Cerebellar cortex (tissue), 1 donor: ENCODE measurements at regions not wholly inside any gene's neighbourhood (a gene's known extent, or its start where the extent isn't known, plus 50 kb on each side); places are given as distances from the start of the nearest gene placed in this dataset.

Experiments used
- DNase-seq: peaks from one replicate; pipeline ENCODE4 v3.0.0-alpha.2; 2015; ENCODE audit warnings: low spot score

DNA sequence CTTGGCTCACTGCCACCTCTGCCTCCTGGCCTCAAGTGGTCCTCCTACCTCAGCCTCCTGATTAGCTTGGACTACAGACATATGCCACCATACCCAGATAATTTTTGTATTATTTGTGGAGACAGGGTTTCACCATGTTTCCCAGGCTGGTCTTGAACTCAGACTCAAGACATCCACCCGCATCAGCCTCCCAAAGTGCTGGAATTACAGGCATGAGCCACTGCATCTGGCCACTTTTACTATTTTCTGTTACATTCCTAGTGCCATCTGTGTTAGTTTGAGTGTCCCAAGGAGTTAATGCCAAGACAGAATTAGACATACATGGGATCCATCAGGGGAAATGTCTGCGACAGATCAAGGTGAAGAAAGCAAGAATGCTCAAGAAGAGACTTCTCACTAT is 288.2 kb upstream of the CTSO start:
- no peak for DNase-seq

DNA sequence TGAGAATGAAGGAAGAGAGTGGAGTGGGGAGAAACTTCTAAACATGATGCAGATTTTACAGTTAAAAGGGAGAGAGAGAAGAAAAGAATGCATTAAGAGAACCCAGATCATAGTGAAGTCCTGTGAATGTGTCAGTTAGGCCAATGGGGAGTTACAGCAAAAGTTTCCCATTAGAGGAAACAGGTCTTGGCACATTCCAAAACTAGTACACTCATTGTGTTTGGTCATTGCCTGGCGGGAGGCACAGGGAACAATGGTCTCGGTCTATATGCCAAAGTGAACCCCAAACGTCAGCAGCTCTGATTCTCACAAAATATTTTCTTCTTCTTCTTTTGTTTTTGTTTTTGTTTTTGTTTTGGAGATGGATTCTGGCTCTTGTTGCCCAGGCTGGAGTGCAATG is 284.5 kb upstream of the CTSO start:
- DNase-seq: no peak

DNA sequence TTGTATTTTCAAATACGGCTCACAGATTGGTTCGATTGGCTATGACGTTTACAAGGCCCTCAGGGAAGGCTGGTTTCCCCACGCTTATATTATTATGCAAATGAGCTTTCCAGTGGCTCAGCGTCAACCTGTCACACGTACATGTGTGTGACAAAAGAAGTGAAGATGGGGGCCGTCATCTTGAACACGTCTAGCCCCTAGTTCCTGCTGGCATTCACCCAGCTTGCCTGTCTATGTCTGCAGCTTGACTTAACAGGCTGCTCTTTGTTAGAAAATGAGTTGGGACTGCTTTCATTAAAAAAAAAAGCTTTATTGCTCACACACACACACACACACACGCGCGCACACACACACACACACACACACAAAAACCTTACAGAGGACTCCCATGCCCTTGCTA is 283.6 kb upstream of the CTSO start:
- DNase-seq: no peak

DNA sequence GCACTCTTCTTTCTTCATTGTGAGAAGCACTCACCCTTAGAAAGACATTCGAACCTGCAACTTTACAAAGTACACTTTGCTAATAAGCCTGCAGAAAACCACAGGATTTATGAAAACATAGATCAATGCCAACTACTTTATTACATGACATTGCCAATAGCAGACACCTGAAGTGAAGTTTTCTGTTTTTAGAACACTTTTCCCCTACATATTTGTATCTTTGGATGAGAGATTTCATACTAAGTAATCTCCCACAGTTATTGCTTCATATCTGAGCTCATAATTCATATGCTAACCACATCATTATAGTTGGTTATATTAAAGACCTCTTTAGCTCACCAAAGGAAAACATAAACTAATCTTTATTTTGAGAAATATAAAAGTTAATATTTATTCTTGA is 276.5 kb upstream of the CTSO start:
- DNase-seq: no peak

DNA sequence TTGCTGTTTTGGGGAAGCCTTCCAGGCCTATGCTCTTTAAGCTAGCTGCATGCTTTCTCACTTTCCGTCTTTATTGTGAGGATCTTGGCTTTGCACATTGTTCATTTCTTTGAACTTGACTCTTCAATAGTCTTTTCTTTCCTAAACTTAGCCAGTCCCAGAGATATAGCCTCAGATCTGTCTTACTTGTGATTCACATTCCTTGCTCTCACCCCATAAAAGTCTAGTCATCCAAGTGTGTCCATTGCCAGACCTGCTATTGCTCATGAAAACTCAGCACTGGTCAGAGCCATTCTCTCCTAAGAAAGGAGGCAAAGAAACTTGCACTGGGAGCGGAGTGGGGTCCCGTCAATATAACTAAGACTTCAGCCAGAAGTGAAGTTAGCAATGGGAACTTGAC is 275.0 kb upstream of the CTSO start:
- DNase-seq: no peak

DNA sequence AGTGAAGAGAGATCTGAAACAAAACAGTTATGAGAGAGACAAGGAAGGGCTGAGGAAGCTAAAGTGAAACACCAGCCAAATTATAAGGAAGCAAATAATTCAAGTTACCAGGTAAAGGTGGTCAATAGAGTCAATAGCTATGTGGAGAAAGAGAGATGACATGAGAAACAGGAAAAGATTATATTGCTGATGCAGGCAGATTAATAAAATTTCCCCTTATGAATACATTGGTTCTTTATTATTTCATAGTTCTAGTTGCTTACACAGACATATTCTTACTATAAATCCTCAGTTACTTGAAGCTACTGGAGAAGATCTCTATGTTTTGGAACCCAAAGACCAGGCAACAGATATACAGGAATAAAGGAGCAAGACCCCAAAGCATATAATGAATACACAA is 273.7 kb upstream of the CTSO start:
- no peak for DNase-seq

DNA sequence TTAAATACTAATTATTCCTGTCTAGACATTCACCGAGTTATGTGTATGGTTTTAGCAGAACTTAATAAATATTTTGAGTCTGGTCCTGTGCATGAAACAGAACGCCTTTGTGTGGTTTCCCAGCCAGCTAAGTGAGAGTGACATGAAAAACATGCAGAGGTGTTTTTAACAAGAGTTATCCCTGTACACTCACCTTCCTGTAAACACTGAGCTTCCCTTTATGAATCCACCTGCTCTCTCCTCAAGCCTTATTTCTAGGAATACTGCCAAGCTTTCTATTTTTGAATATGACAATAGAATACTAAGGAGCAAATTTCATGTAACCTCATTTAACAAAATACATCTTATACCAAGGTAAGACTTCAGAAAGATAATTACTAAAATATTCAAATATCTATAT is 270.3 kb upstream of the CTSO start:
- no peak for DNase-seq

DNA sequence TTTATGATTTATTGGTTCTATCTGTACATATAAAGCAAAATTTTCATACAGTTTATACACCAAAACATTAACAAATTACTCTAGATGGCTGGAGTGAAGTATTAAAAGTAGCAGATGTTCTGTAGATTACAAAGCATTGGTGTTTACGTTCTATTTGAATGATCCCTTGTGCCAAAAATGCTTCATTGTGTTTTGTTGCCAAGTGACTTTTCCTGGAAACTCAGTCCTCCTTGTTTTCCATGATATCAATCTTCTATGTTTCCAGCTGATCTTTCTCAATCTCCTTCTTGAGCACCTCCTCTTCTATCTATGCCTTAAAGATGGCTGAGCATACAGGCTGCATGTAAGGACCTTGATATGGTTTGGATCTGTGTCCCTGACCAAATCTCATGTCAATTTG is 263.6 kb upstream of the CTSO start:
- no peak for DNase-seq

DNA sequence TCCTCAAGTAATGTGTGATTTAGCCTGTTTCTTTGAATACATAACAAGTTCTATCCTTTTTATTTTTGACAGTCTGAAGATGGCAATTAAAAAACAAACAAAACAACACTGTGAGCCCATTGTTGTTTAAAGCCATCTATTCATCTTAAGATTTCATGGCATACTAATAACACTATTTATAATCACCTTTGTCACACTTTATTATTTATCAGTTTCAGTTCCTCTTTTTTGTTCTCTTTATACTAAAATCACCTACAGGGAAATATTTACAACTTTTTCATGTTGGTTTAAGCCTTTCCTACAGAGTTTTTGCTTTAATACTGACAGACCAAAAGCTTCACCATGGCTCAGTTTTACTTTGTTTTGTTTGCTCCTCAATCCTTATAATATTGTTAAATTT is 247.4 kb upstream of the CTSO start:
- DNase-seq: no peak

DNA sequence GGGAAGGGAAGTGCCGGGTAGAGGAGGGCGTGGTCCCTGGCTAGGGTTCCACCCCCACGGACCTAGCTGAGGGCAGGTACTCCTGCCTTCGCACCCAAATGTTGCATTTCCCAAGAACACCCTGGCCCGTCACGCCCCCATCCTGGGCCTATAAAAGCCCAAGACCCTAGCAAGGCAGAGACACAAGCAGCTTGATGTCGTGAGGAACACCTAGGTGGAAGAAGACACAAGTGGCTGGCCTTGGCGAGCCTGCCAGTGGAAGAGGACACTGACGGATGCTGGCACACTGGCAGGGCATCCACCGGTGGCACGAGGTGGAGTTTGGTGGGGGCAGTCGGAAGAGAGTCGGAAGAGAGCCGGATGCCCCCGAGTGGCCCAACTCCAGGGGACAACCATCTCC is 244.8 kb upstream of the CTSO start:
- no peak for DNase-seq

DNA sequence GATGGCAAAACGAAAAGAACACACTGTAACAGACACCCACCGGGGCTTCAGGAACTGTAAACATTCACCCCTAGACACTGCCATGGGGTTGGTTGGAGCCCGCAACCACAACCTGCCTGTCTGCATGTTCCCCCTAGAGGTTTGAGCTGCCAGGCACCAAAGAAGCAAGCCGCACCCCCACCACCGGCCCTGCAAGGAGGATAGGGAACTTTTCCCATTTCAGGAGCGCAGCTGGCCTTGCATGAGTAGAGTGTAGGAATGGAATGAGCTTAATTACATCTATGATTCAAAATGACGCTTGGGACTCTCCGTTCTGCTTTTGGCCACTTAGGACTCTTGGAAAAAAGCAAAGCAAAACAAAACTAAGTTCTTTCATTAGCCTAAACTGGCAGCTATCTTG is 243.6 kb upstream of the CTSO start:
- DNase-seq: no peak

DNA sequence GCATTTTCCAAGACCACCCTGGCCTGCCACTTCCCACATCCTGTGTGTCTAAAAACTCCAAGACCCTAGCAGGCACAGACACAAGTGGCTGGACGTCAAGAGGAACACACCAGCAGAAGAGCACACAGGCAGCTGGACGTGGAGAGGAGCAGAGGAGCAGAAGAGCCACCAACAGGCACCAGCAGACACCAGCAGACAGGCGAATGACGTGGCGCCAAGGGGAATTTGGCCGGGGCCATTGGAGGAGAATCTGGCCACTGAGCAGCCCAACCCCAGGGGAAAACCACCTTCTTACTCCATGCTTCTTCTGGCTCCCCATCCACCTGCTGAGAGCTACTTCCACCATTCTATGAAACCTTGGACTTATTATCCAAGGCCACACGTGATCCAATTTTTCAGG is 243.1 kb upstream of the CTSO start:
- no peak for DNase-seq

DNA sequence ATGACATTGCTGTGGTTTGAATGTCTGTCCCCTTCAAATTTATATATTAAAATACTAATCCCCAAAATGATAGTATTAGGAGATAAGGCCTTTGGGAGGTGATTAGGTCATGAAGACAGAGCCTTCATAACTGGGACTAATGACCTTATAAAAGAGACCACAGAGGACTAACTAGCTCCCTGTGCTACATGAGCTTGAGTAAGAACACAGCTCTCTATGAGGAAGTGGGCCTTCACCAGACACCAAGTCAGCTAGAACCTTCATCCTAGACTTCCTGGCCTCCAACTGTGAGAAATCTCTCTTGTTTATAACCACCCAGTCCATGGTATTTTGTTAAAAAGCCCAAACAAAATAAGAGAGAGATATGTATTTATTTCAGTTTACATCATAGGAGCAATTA is 242.2 kb upstream of the CTSO start:
- DNase-seq: no peak

DNA sequence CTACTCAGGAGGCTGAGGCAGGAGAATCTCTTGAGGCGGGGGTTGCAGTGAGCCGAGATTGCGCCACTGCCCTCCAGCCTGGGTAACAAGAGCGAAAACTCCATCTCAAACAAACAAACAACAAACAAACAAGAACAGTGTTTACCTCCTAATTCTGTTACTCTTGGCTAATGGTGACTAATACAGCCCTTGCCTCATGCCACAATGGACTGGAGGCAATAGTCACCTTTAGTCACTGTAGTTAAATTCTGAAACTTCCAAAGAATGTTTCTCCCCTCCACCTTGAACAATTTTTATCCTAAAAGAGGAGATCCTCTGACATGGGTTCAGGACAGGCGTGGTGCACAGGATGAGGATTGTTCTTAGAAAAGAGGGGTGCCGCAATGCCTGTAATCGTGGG is 241.2 kb upstream of the CTSO start:
- no peak for DNase-seq

DNA sequence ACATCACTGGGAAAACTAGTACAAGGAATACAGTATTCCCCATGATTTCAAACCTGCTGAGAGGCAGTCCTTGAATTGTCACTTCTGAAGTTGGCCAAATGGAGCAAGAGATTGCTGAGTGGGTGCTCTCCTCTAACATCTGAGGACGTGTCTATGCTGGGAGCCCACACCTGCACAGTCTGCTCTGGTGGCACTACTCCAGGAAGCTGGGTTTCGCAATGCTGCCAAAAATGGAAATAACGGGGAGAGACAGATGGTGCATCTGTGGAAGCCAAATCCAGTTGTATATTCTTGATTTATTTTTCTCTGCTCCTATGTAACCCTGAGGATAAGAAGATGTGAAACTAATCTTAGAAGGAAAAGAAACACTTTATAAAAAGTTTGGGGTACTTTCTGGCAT is 240.1 kb upstream of the CTSO start:
- no peak for DNase-seq

DNA sequence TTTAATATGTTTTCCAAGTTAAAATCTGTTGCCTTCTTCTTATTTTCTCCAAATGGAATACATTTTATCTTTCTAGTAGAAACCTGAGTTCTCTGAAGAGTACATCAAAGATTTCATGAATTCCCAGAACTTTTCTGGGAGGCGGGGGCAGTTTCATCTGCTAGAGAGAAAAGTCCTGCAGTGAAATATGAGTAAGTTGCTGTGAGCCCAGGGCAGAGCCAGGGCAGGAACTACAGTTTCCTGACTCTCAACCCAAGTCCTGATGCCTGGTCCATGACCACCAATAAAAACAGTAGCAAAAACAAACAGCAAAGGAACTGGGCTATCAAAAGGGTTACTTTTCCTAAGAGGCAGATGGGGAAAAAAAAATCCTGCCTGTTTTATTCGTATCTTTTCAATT is 239.4 kb upstream of the CTSO start:
- DNase-seq: no peak

DNA sequence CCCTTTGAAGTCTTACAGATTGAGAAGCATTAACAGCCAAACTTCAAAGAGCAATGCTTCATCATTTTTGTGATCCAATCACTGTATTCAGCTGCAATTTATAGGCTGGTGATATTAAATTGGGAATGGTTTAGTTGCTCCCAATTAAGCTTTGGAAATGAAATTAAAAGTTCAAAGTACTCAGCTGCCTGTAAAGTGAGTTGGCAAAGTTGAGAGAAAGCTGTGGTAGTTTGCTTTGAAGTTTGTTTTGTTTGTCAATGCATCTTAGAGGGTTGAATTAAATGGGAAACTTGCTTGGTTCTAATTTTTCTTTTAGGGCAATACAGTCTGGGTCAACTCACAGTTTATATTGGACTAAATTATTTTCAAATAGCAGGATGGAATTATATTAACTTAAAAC is 238.4 kb upstream of the CTSO start:
- no peak for DNase-seq

DNA sequence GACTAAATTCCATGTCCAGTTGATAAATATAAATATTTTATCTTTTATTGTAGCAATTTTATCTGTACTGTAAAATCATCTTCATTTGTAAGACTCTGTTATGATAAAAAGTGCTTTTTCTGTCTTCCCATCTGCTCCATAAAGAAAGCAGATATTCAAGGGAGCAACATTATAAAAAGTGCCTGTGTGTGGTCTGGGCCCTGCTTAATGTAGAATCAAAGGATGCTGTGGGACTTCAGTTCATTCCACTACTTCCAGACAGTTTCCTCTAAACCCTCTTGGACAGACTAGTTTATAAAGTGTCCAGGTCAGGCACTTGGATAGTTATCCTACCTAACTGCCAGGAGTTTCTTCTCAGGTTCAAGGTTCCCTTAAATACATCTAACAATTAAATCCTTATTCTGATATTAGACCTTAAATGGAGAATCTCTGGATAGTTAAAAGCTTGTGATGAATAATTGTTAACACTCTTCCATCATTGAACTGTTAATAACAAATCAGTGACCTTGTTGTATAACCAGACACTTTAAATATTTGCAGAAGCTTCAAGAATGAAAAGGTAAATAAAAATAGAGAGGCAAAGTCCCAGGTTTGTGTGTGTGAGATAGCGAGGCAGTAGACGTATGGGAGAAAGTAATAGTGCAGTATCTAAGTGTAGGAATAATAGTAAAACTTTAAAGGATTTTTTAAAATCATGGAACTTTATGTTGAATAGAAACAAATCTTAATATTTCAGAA is 237.5 kb upstream of the CTSO start:
- no peak for DNase-seq

DNA sequence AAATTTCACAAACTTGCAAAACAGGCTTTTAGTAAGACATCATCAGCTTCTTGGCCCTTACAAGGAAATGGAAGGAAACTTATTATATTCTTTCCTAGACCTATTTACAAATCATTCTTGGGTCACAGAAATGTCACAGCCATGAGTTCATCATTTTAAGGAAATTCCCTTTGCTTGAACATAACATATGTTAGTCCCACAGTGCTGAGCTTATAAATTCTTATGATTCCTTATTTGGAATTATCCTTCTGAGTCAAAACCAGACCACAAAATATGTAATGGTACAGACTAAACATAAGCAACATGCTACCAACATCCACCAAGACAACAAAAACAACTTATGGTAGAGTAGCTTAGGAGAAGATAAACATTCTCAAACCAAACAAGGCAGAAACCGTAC is 236.9 kb upstream of the CTSO start:
- DNase-seq: no peak

DNA sequence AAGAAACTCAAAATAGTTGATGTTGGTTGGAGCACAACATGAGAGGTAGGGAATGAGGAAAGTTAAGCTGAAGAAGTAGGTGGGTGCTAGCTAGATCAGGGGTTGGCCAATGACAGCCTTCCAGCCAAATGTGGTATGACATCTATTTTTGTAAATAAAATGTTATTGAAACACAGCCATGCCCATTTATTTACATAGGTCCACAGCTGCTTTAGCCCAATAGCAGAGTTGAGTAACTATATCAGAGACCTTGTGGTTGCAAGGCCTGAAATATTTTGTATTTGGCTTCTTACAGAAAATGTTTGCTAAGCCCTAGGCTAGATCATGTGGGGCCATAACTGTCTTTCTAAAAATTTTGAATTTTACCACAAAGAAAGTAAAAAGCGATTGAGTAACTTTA is 234.9 kb upstream of the CTSO start:
- no peak for DNase-seq

DNA sequence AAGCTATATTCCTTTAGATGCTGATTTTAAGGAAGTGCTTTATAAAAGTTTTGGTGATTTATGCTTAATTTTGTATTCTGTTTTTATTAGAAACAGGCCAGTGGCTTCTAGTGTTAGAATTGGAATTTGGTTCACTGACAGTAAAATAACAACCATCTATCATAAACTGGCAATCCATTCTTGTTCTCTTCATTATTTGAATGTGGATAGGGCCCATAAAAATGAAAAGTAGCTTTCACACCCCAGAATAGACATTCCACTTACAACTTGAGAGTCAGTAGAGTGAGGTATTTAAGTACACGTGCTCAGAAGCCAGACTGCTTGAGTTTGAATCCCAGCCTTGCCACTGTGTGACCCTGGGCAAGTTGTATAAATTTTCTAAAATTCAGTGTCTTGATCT is 232.4 kb upstream of the CTSO start:
- no peak for DNase-seq

DNA sequence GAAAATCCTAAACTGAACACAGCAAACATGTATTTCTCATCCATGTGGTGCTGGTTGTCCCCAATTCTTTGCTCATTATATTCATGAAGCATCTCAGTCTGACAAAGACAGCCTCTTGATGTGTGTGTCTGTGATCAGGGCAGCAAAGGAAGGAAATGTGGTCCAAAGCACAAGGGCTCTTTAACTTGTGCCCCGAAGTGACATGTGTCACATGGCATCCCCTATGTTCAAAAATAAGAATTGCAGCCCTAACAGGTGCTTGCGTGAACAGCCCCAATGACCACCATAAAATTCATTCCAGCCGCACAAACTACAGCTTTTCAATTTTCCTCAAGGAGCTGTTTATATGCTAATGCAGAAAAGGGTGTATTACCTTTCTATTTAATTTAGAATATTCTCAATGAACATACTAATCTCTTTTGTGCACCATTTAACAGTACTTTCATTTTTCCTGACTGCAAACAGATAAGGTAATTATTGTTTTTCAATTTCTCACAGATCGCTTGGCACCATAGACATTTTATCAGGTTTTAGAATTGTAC is 231.9 kb upstream of the CTSO start:
- no peak for DNase-seq

DNA sequence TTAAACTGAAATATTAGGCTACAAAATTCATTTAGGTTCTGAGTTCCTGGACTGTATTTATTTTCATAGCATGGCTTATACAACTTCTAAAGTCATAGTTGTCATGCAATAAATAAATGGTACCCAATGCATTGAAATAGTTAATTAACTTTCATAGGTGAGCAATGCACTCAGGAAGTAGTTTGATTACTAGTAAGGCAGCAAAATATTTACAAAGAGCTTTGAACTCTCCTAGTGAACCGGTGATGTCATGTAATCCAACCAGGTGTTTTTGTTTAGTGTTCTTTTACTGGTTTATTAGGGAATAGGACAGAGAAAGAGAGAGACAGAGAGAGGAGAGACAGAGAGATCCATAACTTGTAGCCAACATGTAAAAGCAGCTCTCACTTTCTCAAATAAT is 228.6 kb upstream of the CTSO start:
- DNase-seq: no peak

DNA sequence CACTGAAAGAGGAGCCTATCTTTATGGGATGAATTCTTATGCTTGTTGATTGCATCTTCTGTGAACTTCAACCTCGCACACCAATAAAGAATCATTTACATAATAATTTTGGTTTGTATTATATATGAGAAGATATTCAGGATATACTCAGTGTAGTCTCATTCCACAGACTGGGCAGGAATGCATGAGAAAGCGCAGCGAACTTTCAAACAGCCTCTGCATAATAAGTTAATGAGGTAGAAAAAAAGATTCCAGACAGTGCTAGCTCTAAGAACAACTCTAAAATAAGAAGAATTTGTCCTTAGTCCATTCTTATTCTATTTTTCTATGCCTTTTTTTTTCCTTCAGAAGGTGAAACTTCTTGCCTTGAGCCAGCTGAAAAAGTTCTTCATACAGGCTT is 224.3 kb upstream of the CTSO start:
- DNase-seq: no peak

DNA sequence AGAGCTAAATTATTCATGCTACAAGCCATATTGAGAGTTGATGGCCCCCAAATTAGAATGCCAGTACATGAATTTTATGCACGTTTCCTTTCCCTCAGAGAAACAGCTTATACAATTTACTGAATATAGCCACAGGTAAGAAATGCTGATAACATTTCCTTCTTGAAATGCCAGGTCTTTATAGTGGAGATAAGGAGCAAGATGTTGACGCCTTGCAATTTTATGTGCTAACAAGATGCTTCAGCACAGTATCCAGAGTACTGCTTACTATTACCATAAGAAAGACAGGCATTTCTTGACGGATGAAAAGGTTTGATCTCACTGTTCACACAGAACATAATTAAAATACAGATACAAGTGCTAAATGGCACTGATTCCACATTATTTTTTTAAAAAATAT is 223.2 kb upstream of the CTSO start:
- no peak for DNase-seq
